Activated CD4-positive, alpha-beta T cell treated with anti-CD3 and anti-CD28 coated beads, Interleukin-2, amount 10 ng/mL, durations not matched to agents 24 days and 14 days (primary cell): ENCODE measurements at regions not wholly inside any gene's neighbourhood (a gene's known extent, or its start where the extent isn't known, plus 50 kb on each side); places are given as distances from the start of the nearest gene placed in this dataset.

Experiments used
- DNase-seq: peaks from one replicate; pipeline ENCODE4 v3.0.0; 2022
- H3K27ac Mint-ChIP-seq: one replicate; pipeline ENCODE4 v1.8.0; 2022; ENCODE audit warnings: mild to moderate bottlenecking, mixed read lengths
- H3K27me3 Mint-ChIP-seq: one replicate; pipeline ENCODE4 v1.8.0; 2022; ENCODE audit warnings: mixed read lengths
- H3K36me3 Mint-ChIP-seq: one replicate; pipeline ENCODE4 v1.8.0; 2022; ENCODE audit warnings: low read depth, mild to moderate bottlenecking, mixed read lengths
- H3K4me1 Mint-ChIP-seq: one replicate; pipeline ENCODE4 v1.8.0; 2021; ENCODE audit warnings: mixed read lengths
- H3K4me3 Mint-ChIP-seq: one replicate; pipeline ENCODE4 v1.8.0; 2022; ENCODE audit warnings: mild to moderate bottlenecking, moderate library complexity, mixed read lengths
- H3K9me3 Mint-ChIP-seq: one replicate; pipeline ENCODE4 v1.8.0; 2021; ENCODE audit warnings: mixed read lengths
- intact Hi-C: fragments of 100-400 bp; cut with micrococcal nuclease; formaldehyde crosslinking; loops from one replicate; pipeline ENCODE4 v1.15.1; 2023

GRCh38 chr4:177596035-177596434 is 153.8 kb upstream of the AGA start:
- no peaks in the 10 kb centered on the region for H3K27me3 Mint-ChIP-seq
- H3K4me1 Mint-ChIP-seq, result peaks cover 7% of the 10 kb centered on the region
- H3K9me3 Mint-ChIP-seq, result no peaks in the 10 kb centered on the region
- H3K4me3 Mint-ChIP-seq, result no peak overlapping the region
- peak; percentile 71 for DNase-seq
- no peaks in the 10 kb centered on the region for H3K36me3 Mint-ChIP-seq
- intact Hi-C loops, result no loop called here
- no peak overlapping the region for H3K27ac Mint-ChIP-seq

DNA sequence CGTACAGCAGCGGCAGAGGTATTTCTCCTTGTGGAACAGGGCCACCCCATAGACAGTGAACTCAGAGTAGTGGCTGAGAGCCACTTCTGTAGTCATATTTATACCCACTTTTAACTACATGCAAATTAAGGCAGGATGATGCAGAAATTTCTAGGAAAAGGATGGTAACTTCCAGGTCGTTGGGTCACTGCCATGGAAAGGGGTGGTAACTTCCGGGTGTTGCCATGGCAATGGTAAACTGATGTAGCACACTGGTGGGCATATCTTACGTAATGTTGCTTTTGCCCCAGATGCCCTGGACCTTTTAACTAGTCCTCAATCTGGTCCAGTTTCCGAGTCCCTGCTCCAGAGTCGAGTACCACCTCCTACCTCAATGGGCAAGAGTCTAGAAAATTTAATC is 154.8 kb upstream of the AGA start:
- Mint-ChIP-seq H3K27me3 (no peaks in the 10 kb centered on the region), H3K9me3 (no peaks in the 10 kb centered on the region), H3K4me3 (no peak overlapping the region), H3K27ac (no peak overlapping the region), H3K36me3 (no peaks in the 10 kb centered on the region), H3K4me1 (peaks cover 7% of the 10 kb centered on the region)
- no peak for DNase-seq
- intact Hi-C loops, result no loop called here

- Mint-ChIP-seq H3K4me1 (no peaks in the 10 kb centered on the region), H3K9me3 (no peaks in the 10 kb centered on the region), H3K36me3 (no peaks in the 10 kb centered on the region), H3K27ac (no peak overlapping the region), H3K4me3 (no peak overlapping the region), H3K27me3 (no peaks in the 10 kb centered on the region)
- DNase-seq, result no peak
- intact Hi-C loops, result no loop called here
Observed at GRCh38 chr4:177605252-177605651, 163.0 kb upstream of the AGA start.

- H3K9me3 Mint-ChIP-seq, result no peaks in the 10 kb centered on the region
- H3K36me3 Mint-ChIP-seq, result no peaks in the 10 kb centered on the region
- no peaks in the 10 kb centered on the region for H3K27me3 Mint-ChIP-seq
- H3K27ac Mint-ChIP-seq, result no peak overlapping the region
- no peak for DNase-seq
- no peaks in the 10 kb centered on the region for H3K4me1 Mint-ChIP-seq
- intact Hi-C loops, result no loop called here
- H3K4me3 Mint-ChIP-seq, result no peak overlapping the region
Observed at GRCh38 chr4:177607111-177607573, 164.9 kb upstream of the AGA start.

GRCh38 chr4:177611974-177612664 is 169.9 kb upstream of the AGA start:
- Mint-ChIP-seq H3K4me1 (no peaks in the 10 kb centered on the region), H3K9me3 (no peaks in the 10 kb centered on the region), H3K4me3 (no peak overlapping the region), H3K27me3 (no peaks in the 10 kb centered on the region), H3K27ac (no peak overlapping the region), H3K36me3 (no peaks in the 10 kb centered on the region)
- DNase-seq, result no peak
- intact Hi-C loops, result no loop called here

DNA sequence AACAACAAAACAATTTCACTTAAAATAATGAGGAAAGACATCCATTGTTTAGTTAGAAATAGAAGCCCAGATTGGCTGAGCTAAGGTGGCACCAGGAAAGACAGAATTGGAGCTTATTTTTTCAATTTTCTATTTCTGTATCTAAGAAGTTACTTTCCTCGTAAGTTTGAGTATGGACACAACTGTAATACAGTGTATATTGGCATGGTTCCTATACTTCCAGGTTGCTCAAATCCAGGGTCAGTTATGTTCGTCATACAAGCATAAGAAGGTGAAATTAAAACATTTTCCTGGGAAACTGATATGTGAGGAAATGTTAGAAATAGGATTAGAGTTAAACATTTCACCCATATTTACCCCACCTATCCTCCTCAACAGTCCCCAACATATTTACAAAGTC is 170.4 kb upstream of the AGA start:
- Mint-ChIP-seq H3K9me3 (no peaks in the 10 kb centered on the region), H3K36me3 (no peaks in the 10 kb centered on the region), H3K4me1 (no peaks in the 10 kb centered on the region), H3K27ac (no peak overlapping the region), H3K4me3 (no peak overlapping the region), H3K27me3 (no peaks in the 10 kb centered on the region)
- no peak for DNase-seq
- intact Hi-C loops, result no loop called here

- no peaks in the 10 kb centered on the region for H3K9me3 Mint-ChIP-seq
- no peak for DNase-seq
- no peaks in the 10 kb centered on the region for H3K36me3 Mint-ChIP-seq
- H3K27ac Mint-ChIP-seq, result no peak overlapping the region
- intact Hi-C loops, result no loop called here
- H3K4me1 Mint-ChIP-seq, result no peaks in the 10 kb centered on the region
- no peak overlapping the region for H3K4me3 Mint-ChIP-seq
- H3K27me3 Mint-ChIP-seq, result no peaks in the 10 kb centered on the region
Observed at GRCh38 chr4:177632481-177632880, 190.2 kb upstream of the AGA start.

DNA sequence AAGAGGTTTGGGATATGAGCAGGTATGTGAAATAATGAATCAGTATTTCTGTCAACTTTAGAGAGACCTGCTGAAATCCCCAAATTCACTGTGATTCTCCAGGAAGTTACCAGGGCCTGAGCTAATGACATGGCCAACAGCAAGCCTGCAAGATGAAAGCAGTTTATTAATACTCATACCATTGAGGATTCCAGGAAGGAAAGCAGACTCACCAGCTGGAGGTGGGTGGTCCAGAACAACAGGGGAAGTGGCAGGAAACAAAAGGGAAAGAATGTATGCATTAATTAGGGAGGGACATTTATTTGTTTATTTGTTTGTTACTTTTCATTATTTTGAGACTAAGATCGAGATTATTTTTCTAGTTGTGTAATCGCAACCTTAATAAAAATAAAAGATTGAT is 196.6 kb upstream of the AGA start:
- intact Hi-C loops, result no loop called here
- no peaks in the 10 kb centered on the region for H3K4me1 Mint-ChIP-seq
- H3K4me3 Mint-ChIP-seq, result no peak overlapping the region

DNA sequence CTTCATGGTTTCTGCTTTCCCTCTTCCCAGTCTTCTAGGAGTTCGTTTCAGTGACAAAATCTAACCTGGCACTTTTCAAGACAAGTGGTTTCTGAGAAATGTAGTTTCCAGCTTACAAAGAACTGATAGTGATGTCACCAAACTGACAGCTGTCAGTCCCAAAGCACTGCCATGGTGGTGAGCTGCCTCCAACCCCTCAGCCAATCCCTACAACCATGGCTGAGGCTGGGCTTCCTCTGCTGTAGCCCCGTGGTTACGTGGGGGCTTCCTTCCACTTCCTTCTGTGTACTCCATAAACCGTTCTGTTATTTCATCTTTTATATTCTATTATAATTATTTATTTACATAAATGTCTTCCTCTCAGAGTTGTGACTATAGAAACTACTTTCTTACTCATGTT is 198.6 kb upstream of the AGA start:
- Mint-ChIP-seq H3K4me3 (no peak overlapping the region), H3K9me3 (no peaks in the 10 kb centered on the region), H3K27ac (no peak overlapping the region), H3K4me1 (no peaks in the 10 kb centered on the region), H3K36me3 (no peaks in the 10 kb centered on the region), H3K27me3 (no peaks in the 10 kb centered on the region)
- no peak for DNase-seq
- intact Hi-C loops, result no loop called here

More for the DNA sequence above, 196.6 kb upstream of the AGA start:
- Mint-ChIP-seq H3K9me3 (no peaks in the 10 kb centered on the region), H3K27ac (no peak overlapping the region), H3K27me3 (no peaks in the 10 kb centered on the region), H3K36me3 (no peaks in the 10 kb centered on the region)
- no peak for DNase-seq

DNA sequence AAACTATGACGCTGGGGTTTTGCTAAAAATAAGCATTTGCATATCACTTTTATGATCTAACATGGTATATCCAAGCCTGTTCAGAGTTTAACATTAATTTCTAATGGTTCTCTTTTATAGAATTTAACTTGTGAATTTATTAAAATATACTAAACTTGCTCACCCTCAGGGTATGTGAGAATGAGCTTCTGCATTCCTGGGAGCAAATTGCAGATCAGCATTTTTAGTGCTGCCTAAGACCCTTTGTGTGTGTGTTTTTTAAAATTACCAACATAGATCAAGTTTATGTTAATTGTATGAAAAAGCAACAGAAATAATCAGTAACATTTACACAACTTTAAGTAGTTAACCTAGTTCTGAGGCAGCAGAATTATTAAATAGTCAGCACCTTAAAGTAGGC is 218.0 kb upstream of the AGA start:
- Mint-ChIP-seq H3K27me3 (peaks cover 2% of the 10 kb centered on the region), H3K27ac (no peak overlapping the region), H3K4me1 (no peaks in the 10 kb centered on the region), H3K36me3 (no peaks in the 10 kb centered on the region), H3K4me3 (no peak overlapping the region), H3K9me3 (peaks cover 6% of the 10 kb centered on the region)
- intact Hi-C loops, result no loop called here
- no peak for DNase-seq

GRCh38 chr4:177667687-177668086 is 225.4 kb upstream of the AGA start:
- intact Hi-C loops, result no loop called here
- H3K4me1 Mint-ChIP-seq, result no peaks in the 10 kb centered on the region
- H3K36me3 Mint-ChIP-seq, result no peaks in the 10 kb centered on the region
- no peak overlapping the region for H3K27ac Mint-ChIP-seq
- no peak for DNase-seq
- H3K9me3 Mint-ChIP-seq, result no peaks in the 10 kb centered on the region
- no peak overlapping the region for H3K4me3 Mint-ChIP-seq
- H3K27me3 Mint-ChIP-seq, result no peaks in the 10 kb centered on the region

DNA sequence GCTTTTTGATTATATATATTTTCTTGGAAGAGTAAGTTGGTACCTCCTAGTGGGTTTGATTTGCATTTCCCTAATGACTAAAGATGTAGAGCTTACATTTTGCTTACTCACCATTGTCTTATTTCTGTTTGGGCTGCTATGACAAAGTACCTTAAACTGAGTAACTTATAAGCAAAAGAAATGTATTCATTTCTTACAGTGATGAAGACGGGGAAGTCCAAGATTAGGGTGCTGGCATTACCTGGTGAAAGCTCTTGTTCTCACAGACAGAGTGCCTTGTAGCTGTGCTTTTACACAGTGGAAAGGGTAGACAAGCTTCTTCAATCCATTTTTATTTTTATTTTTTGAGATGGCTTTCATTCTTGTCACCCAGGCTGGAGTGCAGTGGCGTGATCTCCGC is 229.2 kb upstream of the AGA start:
- intact Hi-C loops, result no loop called here
- no peak for DNase-seq
- no peaks in the 10 kb centered on the region for H3K27me3 Mint-ChIP-seq
- no peaks in the 10 kb centered on the region for H3K36me3 Mint-ChIP-seq
- H3K4me3 Mint-ChIP-seq, result no peak overlapping the region
- no peak overlapping the region for H3K27ac Mint-ChIP-seq
- H3K4me1 Mint-ChIP-seq, result no peaks in the 10 kb centered on the region
- no peaks in the 10 kb centered on the region for H3K9me3 Mint-ChIP-seq

- Mint-ChIP-seq H3K9me3 (no peaks in the 10 kb centered on the region), H3K4me1 (no peaks in the 10 kb centered on the region), H3K27ac (no peak overlapping the region), H3K27me3 (no peaks in the 10 kb centered on the region), H3K36me3 (no peaks in the 10 kb centered on the region), H3K4me3 (no peak overlapping the region)
- intact Hi-C loops, result no loop called here
- DNase-seq, result no peak
Observed at GRCh38 chr4:177671845-177672244, 229.6 kb upstream of the AGA start.

GRCh38 chr4:177673985-177674489 is 231.8 kb upstream of the AGA start:
- Mint-ChIP-seq H3K36me3 (no peaks in the 10 kb centered on the region), H3K4me1 (no peaks in the 10 kb centered on the region), H3K4me3 (no peak overlapping the region), H3K27ac (no peak overlapping the region), H3K27me3 (no peaks in the 10 kb centered on the region), H3K9me3 (no peaks in the 10 kb centered on the region)
- no peak for DNase-seq
- intact Hi-C loops, result no loop called here

GRCh38 chr4:177680308-177680707 is 238.1 kb upstream of the AGA start:
- Mint-ChIP-seq H3K27ac (no peak overlapping the region), H3K4me3 (no peak overlapping the region), H3K9me3 (no peaks in the 10 kb centered on the region), H3K4me1 (no peaks in the 10 kb centered on the region), H3K27me3 (no peaks in the 10 kb centered on the region), H3K36me3 (no peaks in the 10 kb centered on the region)
- DNase-seq, result no peak
- intact Hi-C loops, result no loop called here
